ENCODE measurements at regions not wholly inside any gene's neighbourhood (a gene's known extent, or its start where the extent isn't known, plus 50 kb on each side); places are given as distances from the start of the nearest gene placed in this dataset.
"Not testable (repeated sequence)": the region's sequence is repeated elsewhere in the genome, so short reads cannot be mapped to it uniquely, and the experiment has no call there.

- Histone ChIP-seq H3K27ac (no peak overlapping the region), H3K9me3 (no peaks in the 10 kb centered on the region), H3K4me3 (no peak overlapping the region), H3K27me3 (no peaks in the 10 kb centered on the region), H3K4me1 (no peaks in the 10 kb centered on the region), H3K36me3 (ENCODE audit: low read depth, missing control alignments) (no peaks in the 10 kb centered on the region)
- DNase-seq: no peak
- no peak for TF ChIP-seq POLR2A (IDR thresholded peaks at IDR 0.05)
- TF ChIP-seq CTCF (IDR thresholded peaks at IDR 0.05): no peak
- intact Hi-C loops (cut with DNase I; ENCODE audit: low total_unique reads): no loop called here
- WGBS, 2 donors: 69 to 71% methylated on average over 3 of the region's 3 CpGs
These were observed 618.4 kb upstream of the SEMA3D start for GRCh38 chr7:85805249-85805648.

DNA sequence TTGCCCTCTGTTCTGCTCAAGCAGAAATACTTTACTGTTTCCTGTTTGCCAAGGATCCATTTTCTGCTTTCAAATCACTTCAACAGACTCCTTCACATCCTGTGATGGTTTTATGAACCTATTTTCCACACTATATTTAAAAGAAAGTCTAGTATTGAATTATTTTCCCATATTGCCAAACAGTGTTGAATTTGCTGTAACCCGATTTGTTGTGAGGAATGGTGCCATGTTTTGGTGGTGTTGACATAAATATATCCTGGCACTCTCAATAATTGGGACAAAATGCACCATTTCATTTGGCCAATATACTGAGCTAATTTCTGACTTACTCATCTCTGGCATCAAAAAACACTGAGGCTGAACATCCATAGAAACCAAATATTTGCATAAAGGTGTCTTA lies 615.4 kb upstream of the SEMA3D start:
- Histone ChIP-seq H3K9me3 (no peaks in the 10 kb centered on the region), H3K4me3 (no peak overlapping the region), H3K36me3 (ENCODE audit: low read depth, missing control alignments) (no peaks in the 10 kb centered on the region), H3K4me1 (no peaks in the 10 kb centered on the region), H3K27me3 (no peaks in the 10 kb centered on the region), H3K27ac (no peak overlapping the region)
- intact Hi-C loops (cut with DNase I; ENCODE audit: low total_unique reads): no loop called here
- 93 to 94% methylated on average over 1 of the region's 1 CpG for WGBS, 2 donors
- no peak for DNase-seq
- TF ChIP-seq CTCF (IDR thresholded peaks at IDR 0.05) (no peak), POLR2A (IDR thresholded peaks at IDR 0.05) (no peak)

DNA sequence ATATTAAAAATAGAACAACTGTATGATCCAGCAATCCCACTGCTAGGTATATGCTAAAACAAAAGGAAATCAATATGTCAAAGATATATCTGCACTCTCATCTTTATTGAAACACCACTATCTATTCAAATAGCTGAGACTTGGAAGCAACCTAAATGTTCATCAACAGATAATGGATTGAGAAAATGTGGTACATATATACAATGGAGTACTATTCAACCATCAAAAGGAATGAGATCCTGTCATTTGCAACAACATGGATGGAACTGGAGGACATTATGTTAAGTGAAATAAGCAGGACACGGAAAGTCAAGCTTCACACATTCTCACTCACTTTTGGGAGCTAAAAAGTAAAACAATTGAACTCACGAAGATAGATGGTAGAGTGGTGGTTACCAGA lies 610.1 kb upstream of the SEMA3D start:
- Histone ChIP-seq H3K36me3 (ENCODE audit: low read depth, missing control alignments) (no peaks in the 10 kb centered on the region), H3K4me3 (no peak overlapping the region), H3K27ac (no peak overlapping the region), H3K27me3 (no peaks in the 10 kb centered on the region), H3K9me3 (no peaks in the 10 kb centered on the region), H3K4me1 (no peaks in the 10 kb centered on the region)
- no peak for TF ChIP-seq CTCF (IDR thresholded peaks at IDR 0.05)
- TF ChIP-seq POLR2A (IDR thresholded peaks at IDR 0.05): no peak
- no peak for DNase-seq
- 81 to 83% methylated on average over 2 of the region's 2 CpGs for WGBS, 2 donors
- intact Hi-C loops (cut with DNase I; ENCODE audit: low total_unique reads): no loop called here

- H3K27me3 ChIP-seq; intact Hi-C loops (cut with DNase I; ENCODE audit: low total_unique reads): not testable (repeated sequence)
- WGBS, 2 donors: 79 to 94% methylated on average over 4 of the region's 4 CpGs
These were observed 604.2 kb upstream of the SEMA3D start for GRCh38 chr7:85791098-85791497.

GRCh38 chr7:85781606-85782005 lies 594.8 kb upstream of the SEMA3D start:
- Histone ChIP-seq H3K36me3 (ENCODE audit: low read depth, missing control alignments) (no peaks in the 10 kb centered on the region), H3K4me1 (no peaks in the 10 kb centered on the region), H3K9me3 (no peaks in the 10 kb centered on the region), H3K4me3 (no peak overlapping the region), H3K27me3 (no peaks in the 10 kb centered on the region), H3K27ac (no peak overlapping the region)
- intact Hi-C loops (cut with DNase I; ENCODE audit: low total_unique reads): no loop called here
- TF ChIP-seq POLR2A (IDR thresholded peaks at IDR 0.05): no peak
- no peak for TF ChIP-seq CTCF (IDR thresholded peaks at IDR 0.05)
- no peak for DNase-seq
- 73 to 80% methylated on average over 4 of the region's 4 CpGs for WGBS, 2 donors

More at GRCh38 chr7:85791098-85791497, 604.2 kb upstream of the SEMA3D start:
- not testable (repeated sequence) for H3K9me3 ChIP-seq; H3K36me3 ChIP-seq (ENCODE audit: low read depth, missing control alignments); H3K4me1 ChIP-seq; H3K27ac ChIP-seq; H3K4me3 ChIP-seq; DNase-seq
